Spleen (tissue), 11 donors: ENCODE measurements at regions not wholly inside any gene's neighbourhood (a gene's known extent, or its start where the extent isn't known, plus 50 kb on each side); places are given as distances from the start of the nearest gene placed in this dataset.

Experiments
- DNase-seq: peaks from one replicate; pipeline ENCODE4 v3.0.0-alpha.2; 2020
- H3K27ac ChIP-seq, 8 donors: fragments of 200-600 bp; sonication (generic) in 7 of 8; 1 replicate in 4 of 8; 2 replicates in 4 of 8; pipeline versions ENCODE4 v1.5.0 to v1.8.0; 2016 to 2021; ENCODE audit warnings: inconsistent platforms in 4 of 8, mild to moderate bottlenecking in 4 of 8, moderate library complexity in 1 of 8
- H3K27me3 ChIP-seq, 7 donors: fragments of 200-600 bp; sonication (generic) in 6 of 7; replicated peaks in 1 of 7; 1 replicate in 4 of 7; 2 replicates in 3 of 7; pipeline versions ENCODE4 v1.5.0 to v1.8.0; 2016 to 2021; ENCODE audit warnings: inconsistent platforms in 3 of 7, mild to moderate bottlenecking in 1 of 7
- H3K36me3 ChIP-seq, 6 donors: fragments of 200-600 bp; sonication (generic) in 5 of 6; 1 replicate in 4 of 6; 2 replicates in 2 of 6; pipeline versions ENCODE4 v1.5.0 to v1.8.0; 2016 to 2021; ENCODE audit warnings: inconsistent platforms in 2 of 6
- H3K4me1 ChIP-seq, 6 donors: fragments of 200-600 bp; sonication (generic) in 5 of 6; 1 replicate in 3 of 6; 2 replicates in 3 of 6; pipeline versions ENCODE4 v1.5.0 to v1.8.0; 2016 to 2021; ENCODE audit warnings: inconsistent platforms in 3 of 6
- H3K4me3 ChIP-seq, 8 donors: fragments of 200-600 bp; sonication (generic) in 7 of 8; 1 replicate in 4 of 8; 2 replicates in 4 of 8; pipeline versions ENCODE4 v1.5.0 to v1.8.0; 2016 to 2021; ENCODE audit warnings: inconsistent platforms in 4 of 8, mild to moderate bottlenecking in 4 of 8, moderate library complexity in 2 of 8
- H3K9me3 ChIP-seq, 8 donors: fragments of 200-600 bp; sonication (generic) in 7 of 8; 1 replicate in 4 of 8; 2 replicates in 4 of 8; pipeline versions ENCODE4 v1.5.0 to v1.8.0; 2016 to 2021; ENCODE audit warnings: inconsistent platforms in 4 of 8
- POLR2A ChIP-seq, 3 donors: fragments of 450-650 bp; IDR thresholded peaks; one replicate each; pipeline ENCODE4 v1.5.1; 2017; ENCODE audit warnings: antibody characterized with exemption in 3 of 3, mild to moderate bottlenecking in 1 of 3
- POLR2AphosphoS5 ChIP-seq, 3 donors: sonication (generic); formaldehyde crosslinking; IDR thresholded peaks; one replicate each; pipeline ENCODE4 v1.5.1; 2017; ENCODE audit warnings: antibody characterized with exemption in 3 of 3
- WGBS, 5 donors: extraction: QIAGEN DNeasy Blood & Tissue Kit in 3 of 5; methylation state at CpG; one replicate each; pipeline versions ENCODE4 v1.1.5 to v1.1.7; 2013 to 2018; 5-methylcytosine and 5-hydroxymethylcytosine counted together
- intact Hi-C: fragments of 100-400 bp; cut with DNase I; formaldehyde crosslinking; loops from one replicate; pipeline ENCODE4 v1.15.0; 2023; ENCODE audit warnings: low total_unique reads
- TF ChIP-seq, protein P1 (sequence below), 11 experiments: fragments of 200-600 bp in 7 of 11; fragments of 450-650 bp in 4 of 11; sonication (generic) in 4 of 11; IDR thresholded peaks in 8 of 11; conservative IDR thresholded peaks in 3 of 11; 1 replicate in 7 of 11; 2 replicates in 4 of 11; pipeline versions ENCODE4 v1.4.0 to v1.8.0; 2016 to 2021; ENCODE audit warnings: antibody characterized with exemption in 11 of 11, inconsistent platforms in 4 of 11, mild to moderate bottlenecking in 1 of 11
- donor health status: healthy with polysubstance abuse.
- donor health status: DM: no; HTN: no; CAD: no; lungs with moderate emphysema.
- donor health status: DM: no; HTN: no; CAD: no.
- donor health status: Bipolar disorder and iron deficiency.
- donor health status: healthy.
- donor health status: DM: no; HTN: no; CAD: no.
- donor health status: DM: yes; HTN: yes; CAD: no.

DNA sequence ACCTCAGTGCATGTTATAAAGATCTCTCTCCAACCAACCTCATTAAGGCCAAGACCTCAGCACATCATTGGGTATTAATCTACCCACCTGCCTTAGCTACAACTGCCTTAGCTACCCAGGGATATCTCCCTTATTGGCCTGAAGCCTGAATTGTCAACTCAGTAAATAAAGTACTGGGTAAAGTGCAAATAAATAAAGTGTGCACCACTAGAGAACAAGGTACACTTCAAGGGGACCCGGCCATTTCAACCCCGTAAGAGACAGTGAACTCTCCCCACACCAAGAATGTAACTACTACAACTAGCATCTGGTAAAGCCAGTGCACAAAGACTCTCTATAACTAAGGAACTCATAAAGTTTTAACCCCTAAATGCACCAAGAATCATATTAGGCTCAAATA is 61.7 kb upstream of the POU3F4 start:
- no peak for DNase-seq
- H3K27ac ChIP-seq, result no peak overlapping the region
- intact Hi-C loops, result no loop called here
- no peaks in the 10 kb centered on the region for H3K36me3 ChIP-seq
- no peaks in the 10 kb centered on the region for H3K27me3 ChIP-seq
- no peak overlapping the region for H3K4me3 ChIP-seq
- 78 to 90% (median 89%) methylated on average over 2 of the region's 2 CpGs for WGBS, 5 donors
- TF ChIP-seq POLR2AphosphoS5 (IDR thresholded peaks at IDR 0.05) (no peak), POLR2A (IDR thresholded peaks at IDR 0.05) (no peak)
- TF ChIP-seq, protein P1, sequence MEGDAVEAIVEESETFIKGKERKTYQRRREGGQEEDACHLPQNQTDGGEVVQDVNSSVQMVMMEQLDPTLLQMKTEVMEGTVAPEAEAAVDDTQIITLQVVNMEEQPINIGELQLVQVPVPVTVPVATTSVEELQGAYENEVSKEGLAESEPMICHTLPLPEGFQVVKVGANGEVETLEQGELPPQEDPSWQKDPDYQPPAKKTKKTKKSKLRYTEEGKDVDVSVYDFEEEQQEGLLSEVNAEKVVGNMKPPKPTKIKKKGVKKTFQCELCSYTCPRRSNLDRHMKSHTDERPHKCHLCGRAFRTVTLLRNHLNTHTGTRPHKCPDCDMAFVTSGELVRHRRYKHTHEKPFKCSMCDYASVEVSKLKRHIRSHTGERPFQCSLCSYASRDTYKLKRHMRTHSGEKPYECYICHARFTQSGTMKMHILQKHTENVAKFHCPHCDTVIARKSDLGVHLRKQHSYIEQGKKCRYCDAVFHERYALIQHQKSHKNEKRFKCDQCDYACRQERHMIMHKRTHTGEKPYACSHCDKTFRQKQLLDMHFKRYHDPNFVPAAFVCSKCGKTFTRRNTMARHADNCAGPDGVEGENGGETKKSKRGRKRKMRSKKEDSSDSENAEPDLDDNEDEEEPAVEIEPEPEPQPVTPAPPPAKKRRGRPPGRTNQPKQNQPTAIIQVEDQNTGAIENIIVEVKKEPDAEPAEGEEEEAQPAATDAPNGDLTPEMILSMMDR (IDR thresholded peaks at IDR 0.05 in 8 of 11, conservative IDR thresholded peaks at IDR 0.05 in 3 of 11), result no peak
- H3K9me3 ChIP-seq, result peaks cover 0 to 39% (median 0%) of the 10 kb centered on the region in 8 donors
- no peaks in the 10 kb centered on the region for H3K4me1 ChIP-seq
